Heart left ventricle (tissue), 16 donors: ENCODE measurements at regions not wholly inside any gene's neighbourhood (a gene's known extent, or its start where the extent isn't known, plus 50 kb on each side); places are given as distances from the start of the nearest gene placed in this dataset.

Experiments
- ATAC-seq, 4 donors: fragments of 200-7000 bp; cut with Tn5 transposase; one replicate each; pipeline ENCODE4 v1.9.1; 2020 to 2022; ENCODE audit warnings: moderate library complexity in 4 of 4, mild to moderate bottlenecking in 3 of 4, moderate number of reproducible peaks in 1 of 4
- DNase-seq, 5 donors: peaks; one replicate each; pipeline ENCODE4 v3.0.0-alpha.2; 2020
- H3K27ac ChIP-seq, 12 donors: fragments of 200-600 bp; sonication (generic) in 4 of 12; one replicate each; pipeline versions ENCODE4 v1.5.0 to v1.8.0; 2016 to 2022; ENCODE audit warnings: mild to moderate bottlenecking in 2 of 12
- H3K27me3 ChIP-seq, 9 donors: fragments of 200-600 bp; sonication (generic) in 2 of 9; one replicate each; pipeline versions ENCODE4 v1.5.1 to v1.8.0; 2016 to 2022; ENCODE audit warnings: mild to moderate bottlenecking in 3 of 9
- H3K36me3 ChIP-seq, 9 donors: fragments of 200-600 bp; sonication (generic) in 2 of 9; one replicate each; pipeline versions ENCODE4 v1.5.0 to v1.8.0; 2018 to 2022; ENCODE audit warnings: mild to moderate bottlenecking in 2 of 9
- H3K4me1 ChIP-seq, 12 donors: fragments of 200-600 bp; sonication (generic) in 4 of 12; one replicate each; pipeline versions ENCODE4 v1.5.0 to v1.8.0; 2016 to 2022; ENCODE audit warnings: mild to moderate bottlenecking in 3 of 12
- H3K4me3 ChIP-seq, 12 donors: fragments of 200-600 bp; sonication (generic) in 4 of 12; one replicate each; pipeline versions ENCODE4 v1.5.0 to v1.8.0; 2017 to 2022; ENCODE audit warnings: mild to moderate bottlenecking in 9 of 12, moderate library complexity in 4 of 12
- H3K9me3 ChIP-seq, 12 donors: fragments of 200-600 bp; sonication (generic) in 4 of 12; one replicate each; pipeline versions ENCODE4 v1.5.0 to v1.8.0; 2016 to 2022; ENCODE audit warnings: mild to moderate bottlenecking in 1 of 12
- CTCF ChIP-seq, 12 donors: fragments of 200-600 bp; sonication (generic) in 4 of 12; IDR thresholded peaks; one replicate each; pipeline versions ENCODE4 v1.5.0 to v1.8.0; 2018 to 2022; ENCODE audit warnings: antibody characterized with exemption in 12 of 12, mild to moderate bottlenecking in 5 of 12
- POLR2A ChIP-seq, 2 donors: fragments of 450-650 bp; IDR thresholded peaks; one replicate each; pipeline ENCODE4 v1.6.1; 2017; ENCODE audit warnings: antibody characterized with exemption in 2 of 2, mild to moderate bottlenecking in 2 of 2, moderate library complexity in 2 of 2
- WGBS, 4 donors: extraction: QIAGEN DNeasy Blood & Tissue Kit in 2 of 4; methylation state at CpG; one replicate each; pipeline versions ENCODE4 v1.1.5 to v1.1.7; 2013 to 2018; 5-methylcytosine and 5-hydroxymethylcytosine counted together
- intact Hi-C, 10 donors: fragments of 100-400 bp; cut with DNase I; formaldehyde crosslinking; loops; one replicate each; pipeline versions ENCODE4 v1.11.1 to v1.14.2; 2022
- donor health status: ischemic (EF 13 %, LVEDD 7.1; RV severe dilation, severe dysfunction).
- donor health status: healthy with polysubstance abuse.
- donor health status: DM: no; HTN: yes; CAD: no.
- donor health status: DM: no; HTN: no; CAD: no.
- donor health status: ischemic (EF 25% LVEDD 6.9; RV normal size, moderate dysfunction).
- donor health status: ischemic (EF 25% LVEDD 5.7; RV mildly dilated, moderate dysfunction).
- donor health status: healthy.
- donor health status: DM: yes; HTN: yes; CAD: no.
- donor health status: ischemic (EF 35%, LVEDD 5.7; RV mildly dilated, moderate dysfunction).
- donor health status: nonischemic (EF 11% LVEDD 7.7; RV severe dilation, severe dysfunction).
- donor health status: DM: yes; HTN: yes; CAD: no.
- donor health status: PGD.
- donor health status: ischemic (EF 29% LVEDD 5.4; RV normal size, mild dysfunction).
- donor health status: nonischemic (EF 23%, LVEDD 6.1; RV moderate dilation, normal function).

GRCh38 chr4:15317246-15317645 lies 110.6 kb upstream of the C1QTNF7 start:
- Histone ChIP-seq H3K36me3 (no peaks in the 10 kb centered on the region), H3K27ac (no peak overlapping the region), H3K9me3 (no peaks in the 10 kb centered on the region), H3K4me1 (no peaks in the 10 kb centered on the region), H3K27me3 (no peaks in the 10 kb centered on the region), H3K4me3 (no peak overlapping the region)
- WGBS, 4 donors: 79 to 89% (median 85%) methylated on average over 3 of the region's 3 CpGs
- intact Hi-C loops: no loop called here
- TF ChIP-seq CTCF (IDR thresholded peaks at IDR 0.05): no peak
- no peak for TF ChIP-seq POLR2A (IDR thresholded peaks at IDR 0.05)
- no peak for ATAC-seq
- no peak for DNase-seq

GRCh38 chr4:15318621-15319348 lies 109.0 kb upstream of the C1QTNF7 start:
- ATAC-seq (no peak), DNase-seq (no peak)
- no peaks in the 10 kb centered on the region for H3K27me3 ChIP-seq
- H3K4me1 ChIP-seq: no peaks in the 10 kb centered on the region
- 77 to 88% (median 87%) methylated on average over 4 of the region's 4 CpGs for WGBS, 4 donors
- H3K36me3 ChIP-seq: no peaks in the 10 kb centered on the region
- peaks cover 0 to 4% (median 0%) of the 10 kb centered on the region in 12 donors for H3K9me3 ChIP-seq
- TF ChIP-seq POLR2A (IDR thresholded peaks at IDR 0.05) (no peak), CTCF (IDR thresholded peaks at IDR 0.05) (no peak)
- H3K27ac ChIP-seq: no peak overlapping the region
- intact Hi-C loops: no loop called here
- no peak overlapping the region for H3K4me3 ChIP-seq

- H3K4me3 ChIP-seq: no peak overlapping the region
- WGBS, 4 donors: 63 to 82% (median 68%) methylated on average over 1 of the region's 1 CpG
- TF ChIP-seq CTCF (IDR thresholded peaks at IDR 0.05) (no peak), POLR2A (IDR thresholded peaks at IDR 0.05) (no peak)
Observed at GRCh38 chr4:15320121-15320678, 107.6 kb upstream of the C1QTNF7 start.

GRCh38 chr4:15322006-15322405 lies 105.8 kb upstream of the C1QTNF7 start:
- no peak for DNase-seq
- 16 to 29% (median 22%) methylated on average over 3 of the region's 3 CpGs for WGBS, 4 donors
- TF ChIP-seq CTCF (IDR thresholded peaks at IDR 0.05) (no peak), POLR2A (IDR thresholded peaks at IDR 0.05) (no peak)
- no peak for ATAC-seq
- Histone ChIP-seq H3K27ac (no peak overlapping the region), H3K36me3 (no peaks in the 10 kb centered on the region), H3K4me1 (no peaks in the 10 kb centered on the region), H3K4me3 (no peak overlapping the region), H3K9me3 (peaks cover 0 to 14% (median 0%) of the 10 kb centered on the region in 12 donors), H3K27me3 (no peaks in the 10 kb centered on the region)
- intact Hi-C loops: loop anchor here in 1 of 10 donors (2.0 kb wide), 1 partner anchor 15 kb away; no protein-coding TSS in a partner anchor

More at GRCh38 chr4:15320121-15320678, 107.6 kb upstream of the C1QTNF7 start:
- H3K27me3 ChIP-seq: no peaks in the 10 kb centered on the region
- no peak overlapping the region for H3K27ac ChIP-seq
- ATAC-seq: no peak
- no peaks in the 10 kb centered on the region for H3K4me1 ChIP-seq
- no peak for DNase-seq
- H3K9me3 ChIP-seq: peaks cover 0 to 4% (median 0%) of the 10 kb centered on the region in 12 donors
- no peaks in the 10 kb centered on the region for H3K36me3 ChIP-seq
- intact Hi-C loops: no loop called here
